ENCODE measurements at regions not wholly inside any gene's neighbourhood (a gene's known extent, or its start where the extent isn't known, plus 50 kb on each side); places are given as distances from the start of the nearest gene placed in this dataset.
"Not testable (repeated sequence)": the region's sequence is repeated elsewhere in the genome, so short reads cannot be mapped to it uniquely, and the experiment has no call there.

- TF ChIP-seq NANOG (IDR thresholded peaks at IDR 0.05; ENCODE audit: insufficient read depth, low read depth, low read length, poor library complexity, severe bottlenecking) = no peak
- TF ChIP-seq JUND (IDR thresholded peaks at IDR 0.05; ENCODE audit: low read length) = no peak
- no peak for TF ChIP-seq SP4 (IDR thresholded peaks at IDR 0.05; ENCODE audit: low read length)
Measured at GRCh38 chr20:4625687-4626086, 60.6 kb upstream of the PRNP start (continued).

GRCh38 chr20:4624675-4625336 is 61.5 kb upstream of the PRNP start:
- POLR2A ChIA-PET (ENCODE audit: partially characterized antibody); H2AK5ac ChIP-seq (ENCODE audit: low read depth, low read length); H4K8ac ChIP-seq (ENCODE audit: extremely low read depth, insufficient read depth, low read length); H4K5ac ChIP-seq (ENCODE audit: insufficient read length, low read depth, low read length); H3K4ac ChIP-seq (replicated peaks; ENCODE audit: insufficient read length, low read depth, low read length); H3K14ac ChIP-seq (ENCODE audit: insufficient read length); H3K27me3 ChIP-seq (replicated peaks in 1 of 4; ENCODE audit: control insufficient read depth in 3 of 4, extremely low read depth in 1 of 4, insufficient read depth in 3 of 4, low read length in 3 of 4); H3K4me2 ChIP-seq (ENCODE audit: insufficient read depth in 1 of 2, low read depth in 2 of 2, low read length in 2 of 2); H3K27ac ChIP-seq (ENCODE audit: low read depth, low read length); H3K79me2 ChIP-seq (ENCODE audit: control insufficient read depth in 1 of 2, insufficient read depth in 2 of 2, low read length in 2 of 2); H2BK12ac ChIP-seq (ENCODE audit: low read depth, low read length); H4K20me1 ChIP-seq (replicated peaks in 1 of 2; ENCODE audit: control insufficient read depth in 1 of 2, insufficient read depth in 2 of 2, low read length in 2 of 2); H3K23ac ChIP-seq (ENCODE audit: insufficient read length); DNase-seq (ENCODE audit: low read depth in 1 of 2, low spot score in 2 of 2); H3K4me3 ChIP-seq (ENCODE audit: extremely low read depth in 1 of 4, insufficient read depth in 2 of 4, low read depth in 3 of 4, low read length in 4 of 4); H2BK20ac ChIP-seq (ENCODE audit: low read length); H3K9ac ChIP-seq (replicated peaks in 1 of 4; ENCODE audit: extremely low read depth in 1 of 4, low read depth in 3 of 4, low read length in 3 of 4); H4K91ac ChIP-seq (replicated peaks; ENCODE audit: insufficient read length, low read length); H2AFZ ChIP-seq (ENCODE audit: low read length); H3K36me3 ChIP-seq (ENCODE audit: control insufficient read depth in 2 of 4, insufficient read depth in 4 of 4, low read length in 3 of 4); H2BK15ac ChIP-seq (ENCODE audit: low read length); H3K18ac ChIP-seq (ENCODE audit: extremely low read depth, low read length); H3K4me1 ChIP-seq (replicated peaks in 1 of 4; ENCODE audit: control insufficient read depth in 3 of 4, insufficient read depth in 4 of 4, low read length in 3 of 4); H2BK5ac ChIP-seq (ENCODE audit: low read depth, low read length); H2BK120ac ChIP-seq (replicated peaks; ENCODE audit: low read depth, low read length); H3K79me1 ChIP-seq (ENCODE audit: low read depth, low read length); H3K56ac ChIP-seq (replicated peaks; ENCODE audit: insufficient read length, low read depth, low read length); H3K23me2 ChIP-seq (ENCODE audit: low read depth, low read length); FAIRE-seq: not testable (repeated sequence)
- 91% methylated on average over 11 of the region's 11 CpGs; no CpG with 5 or more reads in 1 of the 2 experiments for WGBS, 2 experiments (ENCODE audit: extremely low coverage in 1 of 2, insufficient coverage in 1 of 2, insufficient read length in 1 of 2, insufficient replicate concordance in 2 of 2, low coverage in 1 of 2, low lambda C conversion rate in 2 of 2, missing lambda C conversion rate in 1 of 2)
- H3K9me3 ChIP-seq (ENCODE audit: insufficient read depth in 2 of 2, low read depth in 1 of 2, low read length in 1 of 2) = peaks cover 3 to 13% of the 10 kb centered on the region in 2 experiments
- CTCF ChIA-PET (ENCODE audit: partially characterized antibody) = interaction anchor here (0.6 to 1.6 kb wide), 3 partner anchors 13 to 97 kb away, joined by 3 read pairs; partner anchors contain the start of gene PRND

Measured in H1 (cell line).